ENCODE measurements at regions not wholly inside any gene's neighbourhood (a gene's known extent, or its start where the extent isn't known, plus 50 kb on each side); places are given as distances from the start of the nearest gene placed in this dataset.
"Not testable (repeated sequence)": the region's sequence is repeated elsewhere in the genome, so short reads cannot be mapped to it uniquely, and the experiment has no call there.

- no peaks in the 10 kb centered on the region for H3K36me3 Mint-ChIP-seq (ENCODE audit: insufficient read depth)
- no peaks in the 10 kb centered on the region for H3K27me3 Mint-ChIP-seq
- no peak overlapping the region for H3K27ac Mint-ChIP-seq
- no peaks in the 10 kb centered on the region for H3K9me3 Mint-ChIP-seq (ENCODE audit: low read depth)
- no peak for DNase-seq (ENCODE audit: low spot score, unreplicated experiment)
- no peak for TF ChIP-seq CTCF (IDR thresholded peaks at IDR 0.05; ENCODE audit: unreplicated experiment)
- H3K4me3 Mint-ChIP-seq (ENCODE audit: low read depth), result no peak overlapping the region
- no peaks in the 10 kb centered on the region for H3K4me1 Mint-ChIP-seq (ENCODE audit: low read depth)
Observed at GRCh38 chr2:53610260-53610659, 157.3 kb upstream of the CHAC2 start.

- no peak for TF ChIP-seq CTCF (IDR thresholded peaks at IDR 0.05; ENCODE audit: unreplicated experiment)
- DNase-seq (ENCODE audit: low spot score, unreplicated experiment), result no peak
- no peak overlapping the region for H3K4me3 Mint-ChIP-seq (ENCODE audit: low read depth)
- H3K9me3 Mint-ChIP-seq (ENCODE audit: low read depth), result no peaks in the 10 kb centered on the region
- no peak overlapping the region for H3K27ac Mint-ChIP-seq
- H3K27me3 Mint-ChIP-seq, result no peaks in the 10 kb centered on the region
- H3K4me1 Mint-ChIP-seq (ENCODE audit: low read depth), result no peaks in the 10 kb centered on the region
- H3K36me3 Mint-ChIP-seq (ENCODE audit: insufficient read depth), result no peaks in the 10 kb centered on the region
Observed at GRCh38 chr2:53609551-53609950, 158.1 kb upstream of the CHAC2 start.

- no peak for DNase-seq (ENCODE audit: low spot score, unreplicated experiment)
- no peaks in the 10 kb centered on the region for H3K9me3 Mint-ChIP-seq (ENCODE audit: low read depth)
- no peaks in the 10 kb centered on the region for H3K27me3 Mint-ChIP-seq
- no peak for TF ChIP-seq CTCF (IDR thresholded peaks at IDR 0.05; ENCODE audit: unreplicated experiment)
- H3K36me3 Mint-ChIP-seq (ENCODE audit: insufficient read depth), result no peaks in the 10 kb centered on the region
- H3K27ac Mint-ChIP-seq, result no peak overlapping the region
- no peaks in the 10 kb centered on the region for H3K4me1 Mint-ChIP-seq (ENCODE audit: low read depth)
- no peak overlapping the region for H3K4me3 Mint-ChIP-seq (ENCODE audit: low read depth)
Observed at GRCh38 chr2:53608293-53608692, 159.3 kb upstream of the CHAC2 start.

- Mint-ChIP-seq H3K4me3 (ENCODE audit: low read depth) (no peak overlapping the region), H3K4me1 (ENCODE audit: low read depth) (no peaks in the 10 kb centered on the region), H3K36me3 (ENCODE audit: insufficient read depth) (no peaks in the 10 kb centered on the region), H3K27me3 (no peaks in the 10 kb centered on the region), H3K27ac (no peak overlapping the region), H3K9me3 (ENCODE audit: low read depth) (no peaks in the 10 kb centered on the region)
- no peak for DNase-seq (ENCODE audit: low spot score, unreplicated experiment)
- no peak for TF ChIP-seq CTCF (IDR thresholded peaks at IDR 0.05; ENCODE audit: unreplicated experiment)
Observed at GRCh38 chr2:53600815-53601214, 166.8 kb upstream of the CHAC2 start.

- DNase-seq (ENCODE audit: low spot score, unreplicated experiment); H3K9me3 Mint-ChIP-seq (ENCODE audit: low read depth); H3K27me3 Mint-ChIP-seq; H3K4me1 Mint-ChIP-seq (ENCODE audit: low read depth); H3K36me3 Mint-ChIP-seq (ENCODE audit: insufficient read depth): not testable (repeated sequence)
- H3K27ac Mint-ChIP-seq, result peak overlapping the region; percentile 97
- peak overlapping the region; percentile 76 for H3K4me3 Mint-ChIP-seq (ENCODE audit: low read depth)
Observed at GRCh38 chr2:53586733-53587612, 180.6 kb upstream of the CHAC2 start.

GRCh38 chr2:53584986-53585385 is 182.6 kb upstream of the CHAC2 start:
- no peak for DNase-seq (ENCODE audit: low spot score, unreplicated experiment)
- no peak overlapping the region for H3K4me3 Mint-ChIP-seq (ENCODE audit: low read depth)
- H3K27ac Mint-ChIP-seq, result no peak overlapping the region
- no peak for TF ChIP-seq CTCF (IDR thresholded peaks at IDR 0.05; ENCODE audit: unreplicated experiment)
- peaks cover 9% of the 10 kb centered on the region for H3K4me1 Mint-ChIP-seq (ENCODE audit: low read depth)
- no peaks in the 10 kb centered on the region for H3K9me3 Mint-ChIP-seq (ENCODE audit: low read depth)
- H3K36me3 Mint-ChIP-seq (ENCODE audit: insufficient read depth), result no peaks in the 10 kb centered on the region
- H3K27me3 Mint-ChIP-seq, result no peaks in the 10 kb centered on the region

Data from progenitor cell of endocrine pancreas (in vitro differentiated cells).